ENCODE measurements at regions not wholly inside any gene's neighbourhood (a gene's known extent, or its start where the extent isn't known, plus 50 kb on each side); places are given as distances from the start of the nearest gene placed in this dataset.

DNA sequence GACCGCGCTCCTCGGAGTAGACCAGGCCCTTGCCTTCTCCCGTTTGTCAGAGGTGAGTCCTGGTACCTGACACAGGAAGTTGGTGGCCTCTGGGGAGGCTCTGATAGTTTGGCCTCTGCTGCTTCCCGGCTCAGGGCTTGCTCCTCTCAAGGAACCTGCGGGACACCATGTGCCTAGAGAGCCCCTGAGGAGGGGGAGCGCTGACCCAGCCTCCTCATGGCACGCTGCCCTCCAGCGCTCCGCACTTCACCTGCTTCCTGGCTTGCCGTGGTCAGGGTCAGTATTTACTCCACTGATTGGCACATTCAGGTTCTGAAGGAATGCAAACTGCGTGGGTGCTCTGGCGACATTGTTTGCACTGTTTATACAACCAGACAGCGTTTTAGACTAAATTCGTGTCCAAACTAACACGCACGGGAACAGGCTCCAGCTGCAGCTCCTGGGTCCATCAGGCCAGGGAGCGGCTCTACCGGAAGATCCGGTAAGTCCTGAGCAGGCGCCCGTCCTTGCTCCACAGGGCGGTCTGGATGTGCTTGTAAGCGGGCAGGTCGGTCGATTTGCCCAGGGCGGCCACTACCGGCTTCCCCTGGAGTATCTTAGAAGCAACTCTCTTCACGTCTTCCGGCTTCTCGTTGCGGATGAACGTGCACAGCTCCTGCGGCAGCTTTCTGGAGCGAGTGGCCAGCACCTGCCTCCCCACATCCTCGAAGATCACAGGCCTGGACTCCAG, 121.6 kb upstream of the GRID2 start:
- no peaks in the 10 kb centered on the region for H3K27me3 ChIP-seq (ENCODE audit: control insufficient read depth, insufficient read depth)
- H3K4me3 ChIP-seq (ENCODE audit: low read length) = no peak overlapping the region
- peak in 1 of 2 donors; percentile 11 for ATAC-seq
- 94% methylated on average over 36 of the region's 36 CpGs for WGBS
- no peak overlapping the region for H3K27ac ChIP-seq (ENCODE audit: low read length)
- intact Hi-C loops (cut with DNase I) = no loop called here
- H3K9me3 ChIP-seq (ENCODE audit: control insufficient read depth, low read length) = no peaks in the 10 kb centered on the region
- DNase-seq = no peak
- H3K4me1 ChIP-seq (ENCODE audit: control insufficient read depth, insufficient read depth, low read length) = no peaks in the 10 kb centered on the region

DNA sequence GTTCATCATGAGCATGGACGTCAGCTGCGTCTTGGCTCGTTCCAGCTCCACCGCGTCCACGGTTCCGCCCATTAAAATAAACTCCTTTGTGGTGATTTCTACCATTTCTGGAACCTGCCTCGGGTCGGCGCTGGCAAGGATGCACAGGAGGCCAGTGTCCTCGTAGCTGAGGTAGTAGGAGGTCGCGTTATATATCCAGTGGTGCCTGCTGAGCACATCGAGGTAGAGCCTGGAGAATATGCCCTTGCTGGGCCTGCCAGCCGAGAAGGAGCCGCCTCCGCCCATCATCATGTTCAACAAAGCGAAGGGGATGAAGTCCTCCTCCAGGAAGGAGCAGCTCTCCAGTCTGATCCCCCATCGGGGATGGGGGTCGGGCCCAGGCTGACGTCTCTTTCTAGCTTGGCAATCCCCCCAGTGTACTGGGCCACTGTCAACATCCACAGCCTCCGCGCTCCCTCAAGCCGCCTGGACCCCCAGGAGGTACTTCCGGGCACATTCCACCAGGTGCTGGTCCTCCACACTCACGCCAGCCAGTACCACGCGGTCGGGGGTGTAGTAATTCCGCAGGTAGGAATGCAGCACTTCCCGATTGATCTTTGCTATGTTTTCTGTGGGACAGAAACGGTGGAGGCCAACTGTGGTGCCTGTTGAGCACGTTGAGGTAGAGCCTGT, 120.9 kb upstream of the GRID2 start:
- peak in 1 of 2 donors; percentile 14 for ATAC-seq
- peak in 1 of 3 donors; percentile 38 for DNase-seq
- WGBS = 93% methylated on average over 33 of the region's 33 CpGs

DNA sequence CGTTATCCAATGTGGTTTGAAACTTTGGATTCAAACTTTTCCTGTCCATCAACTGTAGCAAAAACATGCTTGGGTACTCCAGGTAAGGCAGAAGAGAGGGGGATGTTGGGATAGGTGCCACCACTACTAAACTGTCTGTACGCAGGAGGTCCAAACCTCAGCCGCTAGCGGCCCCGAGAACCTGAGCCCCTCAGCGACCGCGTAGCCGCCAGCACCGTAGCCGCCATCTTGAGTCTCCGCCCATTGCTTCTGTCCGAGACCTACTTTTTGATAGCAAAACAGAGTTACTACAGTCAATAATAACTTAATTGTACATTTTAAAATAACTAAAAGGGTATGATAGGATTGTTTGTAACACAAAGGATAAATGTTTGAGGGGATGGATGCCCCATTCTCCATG, 119.9 kb upstream of the GRID2 start:
- no peaks in the 10 kb centered on the region for H3K27me3 ChIP-seq (ENCODE audit: control insufficient read depth, insufficient read depth)
- intact Hi-C loops (cut with DNase I) = no loop called here
- no peaks in the 10 kb centered on the region for H3K9me3 ChIP-seq (ENCODE audit: control insufficient read depth, low read length)
- no peak for ATAC-seq
- H3K4me1 ChIP-seq (ENCODE audit: control insufficient read depth, insufficient read depth, low read length) = no peaks in the 10 kb centered on the region
- DNase-seq = no peak
- 96% methylated on average over 13 of the region's 13 CpGs for WGBS
- no peak overlapping the region for H3K27ac ChIP-seq (ENCODE audit: low read length)
- H3K4me3 ChIP-seq (ENCODE audit: low read length) = no peak overlapping the region

More for the DNA sequence above, 120.9 kb upstream of the GRID2 start:
- H3K9me3 ChIP-seq (ENCODE audit: control insufficient read depth, low read length) = no peaks in the 10 kb centered on the region
- intact Hi-C loops (cut with DNase I) = no loop called here
- H3K4me1 ChIP-seq (ENCODE audit: control insufficient read depth, insufficient read depth, low read length) = no peaks in the 10 kb centered on the region
- H3K4me3 ChIP-seq (ENCODE audit: low read length) = no peak overlapping the region
- H3K27me3 ChIP-seq (ENCODE audit: control insufficient read depth, insufficient read depth) = no peaks in the 10 kb centered on the region
- no peak overlapping the region for H3K27ac ChIP-seq (ENCODE audit: low read length)

DNA sequence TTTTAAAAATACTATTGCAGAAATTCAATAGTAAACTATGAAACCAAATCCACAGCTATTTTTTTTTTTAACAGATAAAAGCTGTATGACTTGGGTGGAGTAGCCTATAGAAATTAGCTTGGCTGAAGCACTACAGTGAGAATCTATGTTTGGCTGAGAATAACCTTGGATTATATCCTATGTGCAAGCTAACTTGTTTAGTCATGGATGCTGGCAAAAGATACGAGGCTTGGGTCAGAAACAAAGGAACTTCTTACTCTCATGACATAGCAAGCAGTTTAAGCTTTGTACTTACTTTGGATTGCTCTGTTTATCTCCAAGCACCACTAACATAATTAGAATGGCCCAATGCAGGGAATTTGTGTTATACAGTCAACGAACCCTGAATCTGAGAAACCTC, 119.2 kb upstream of the GRID2 start:
- intact Hi-C loops (cut with DNase I) = no loop called here
- no peak overlapping the region for H3K27ac ChIP-seq (ENCODE audit: low read length)
- no peak overlapping the region for H3K4me3 ChIP-seq (ENCODE audit: low read length)
- WGBS = 66% methylated on average over 2 of the region's 2 CpGs
- ATAC-seq = no peak
- no peak for DNase-seq
- no peaks in the 10 kb centered on the region for H3K9me3 ChIP-seq (ENCODE audit: control insufficient read depth, low read length)
- no peaks in the 10 kb centered on the region for H3K27me3 ChIP-seq (ENCODE audit: control insufficient read depth, insufficient read depth)
- H3K4me1 ChIP-seq (ENCODE audit: control insufficient read depth, insufficient read depth, low read length) = no peaks in the 10 kb centered on the region

DNA sequence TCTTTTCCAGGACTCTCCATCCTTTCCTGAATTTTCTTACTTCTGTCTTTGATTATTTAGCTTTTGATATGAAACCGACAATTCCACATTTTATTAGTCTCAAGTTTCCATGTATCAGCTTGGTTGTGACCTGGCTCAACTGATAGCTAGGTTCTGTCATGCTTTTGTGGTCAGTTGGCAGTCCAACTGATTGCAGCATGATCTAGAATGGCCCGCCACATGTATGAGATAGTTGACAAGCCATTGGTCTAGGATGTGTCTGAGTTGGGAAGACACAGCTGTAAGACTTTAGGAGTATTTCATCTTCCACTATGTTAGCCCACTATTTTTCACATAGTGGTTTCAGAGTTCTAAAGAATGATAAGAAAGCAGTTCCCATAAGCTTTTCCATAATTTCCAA, 117.5 kb upstream of the GRID2 start:
- ATAC-seq (no peak), DNase-seq (no peak)
- H3K4me3 ChIP-seq (ENCODE audit: low read length) = no peak overlapping the region
- intact Hi-C loops (cut with DNase I) = no loop called here
- no peaks in the 10 kb centered on the region for H3K9me3 ChIP-seq (ENCODE audit: control insufficient read depth, low read length)
- H3K27ac ChIP-seq (ENCODE audit: low read length) = no peak overlapping the region
- WGBS = 89% methylated on average over 2 of the region's 2 CpGs
- no peaks in the 10 kb centered on the region for H3K27me3 ChIP-seq (ENCODE audit: control insufficient read depth, insufficient read depth)
- H3K4me1 ChIP-seq (ENCODE audit: control insufficient read depth, insufficient read depth, low read length) = no peaks in the 10 kb centered on the region

DNA sequence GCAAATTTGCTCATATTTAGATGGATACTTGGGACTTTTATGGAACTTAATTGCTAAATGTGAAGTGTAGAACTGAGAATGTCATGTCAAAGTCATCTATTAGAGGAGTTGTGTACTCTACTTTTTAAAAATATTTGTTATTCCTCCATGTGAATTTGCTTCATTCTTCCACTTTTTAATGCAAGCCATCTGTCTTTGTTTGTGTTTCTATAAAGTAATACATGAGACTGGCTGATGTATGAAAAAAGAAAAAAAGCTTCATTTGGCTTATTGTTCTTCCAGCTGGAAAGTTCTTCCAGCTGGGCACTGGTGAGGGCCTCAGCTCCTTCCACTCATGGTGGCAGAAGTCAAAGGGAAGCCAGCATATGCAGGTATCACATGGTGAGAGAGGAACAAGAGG, 114.6 kb upstream of the GRID2 start:
- no peak for ATAC-seq
- Histone ChIP-seq H3K9me3 (ENCODE audit: control insufficient read depth, low read length) (no peaks in the 10 kb centered on the region), H3K4me3 (ENCODE audit: low read length) (no peak overlapping the region), H3K4me1 (ENCODE audit: control insufficient read depth, insufficient read depth, low read length) (no peaks in the 10 kb centered on the region), H3K27me3 (ENCODE audit: control insufficient read depth, insufficient read depth) (no peaks in the 10 kb centered on the region), H3K27ac (ENCODE audit: low read length) (no peak overlapping the region)
- intact Hi-C loops (cut with DNase I) = no loop called here
- DNase-seq = no peak

DNA sequence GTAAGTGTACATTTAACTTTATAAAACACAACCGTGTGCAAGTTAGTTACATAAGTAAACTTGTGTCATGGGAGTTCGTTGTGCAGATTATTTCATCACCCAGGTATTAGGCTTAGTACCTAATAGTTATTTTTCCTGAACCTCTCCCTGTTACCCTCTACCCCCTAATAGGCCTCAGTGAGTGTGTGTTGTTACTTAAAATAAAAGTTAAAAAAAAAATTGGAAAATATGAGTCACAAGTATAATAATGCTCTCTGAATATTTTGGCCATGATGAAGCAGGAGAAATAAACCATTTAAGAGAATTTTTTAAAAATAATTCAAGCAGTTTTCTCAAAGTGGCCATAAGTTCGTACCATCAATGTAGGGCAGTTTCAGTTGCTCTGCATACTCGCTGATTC, 105.1 kb upstream of the GRID2 start:
- Histone ChIP-seq H3K4me1 (ENCODE audit: control insufficient read depth, insufficient read depth, low read length) (no peaks in the 10 kb centered on the region), H3K27me3 (ENCODE audit: control insufficient read depth, insufficient read depth) (no peaks in the 10 kb centered on the region), H3K9me3 (ENCODE audit: control insufficient read depth, low read length) (no peaks in the 10 kb centered on the region), H3K27ac (ENCODE audit: low read length) (no peak overlapping the region), H3K4me3 (ENCODE audit: low read length) (no peak overlapping the region)
- DNase-seq (no peak), ATAC-seq (no peak)
- 90% methylated on average over 4 of the region's 4 CpGs for WGBS
- intact Hi-C loops (cut with DNase I) = no loop called here

DNA sequence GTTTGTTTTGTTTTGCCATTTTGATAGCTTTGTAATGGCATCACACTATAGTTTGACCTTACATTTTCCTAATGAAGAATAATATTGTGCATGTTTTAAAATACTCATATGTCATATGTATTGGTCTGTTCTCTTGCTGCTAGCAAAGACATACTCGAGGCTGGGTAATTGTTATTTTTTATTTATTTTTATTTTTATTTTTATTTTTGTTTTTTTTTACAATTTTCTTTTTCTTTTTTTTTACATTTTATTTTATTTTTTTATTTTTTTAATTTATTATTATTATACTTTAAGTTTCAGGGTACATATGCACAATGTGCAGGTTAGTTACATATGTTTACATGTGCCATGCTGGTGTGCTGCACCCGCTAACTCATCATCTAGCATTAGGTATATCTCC, 104.6 kb upstream of the GRID2 start:
- Histone ChIP-seq H3K27me3 (ENCODE audit: control insufficient read depth, insufficient read depth) (no peaks in the 10 kb centered on the region), H3K27ac (ENCODE audit: low read length) (no peak overlapping the region), H3K4me3 (ENCODE audit: low read length) (no peak overlapping the region), H3K4me1 (ENCODE audit: control insufficient read depth, insufficient read depth, low read length) (no peaks in the 10 kb centered on the region), H3K9me3 (ENCODE audit: control insufficient read depth, low read length) (no peaks in the 10 kb centered on the region)
- no peak for DNase-seq
- no peak for ATAC-seq
- intact Hi-C loops (cut with DNase I) = no loop called here
- 93% methylated on average over 2 of the region's 2 CpGs for WGBS

DNA sequence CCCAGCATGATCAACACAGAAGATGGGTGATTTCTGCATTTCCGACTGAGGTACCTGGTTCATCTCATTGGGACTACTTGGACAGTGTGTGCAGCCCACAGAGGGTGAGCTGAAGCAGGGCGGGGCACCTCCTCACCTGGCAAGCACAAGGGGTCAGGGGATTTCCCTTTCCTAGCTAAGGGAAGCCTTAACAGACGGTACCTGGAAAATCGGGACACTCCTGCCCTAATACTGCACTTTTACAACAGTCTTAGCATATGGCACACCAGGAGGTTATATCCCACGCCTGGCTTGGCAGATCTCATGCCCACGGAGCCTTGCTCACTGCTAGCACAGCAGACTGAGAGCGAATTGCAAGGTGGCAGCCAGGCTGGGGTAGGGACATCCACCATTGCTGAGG, 92.9 kb upstream of the GRID2 start:
- H3K27me3 ChIP-seq (ENCODE audit: control insufficient read depth, insufficient read depth) = no peaks in the 10 kb centered on the region
- H3K9me3 ChIP-seq (ENCODE audit: control insufficient read depth, low read length) = no peaks in the 10 kb centered on the region
- H3K4me1 ChIP-seq (ENCODE audit: control insufficient read depth, insufficient read depth, low read length) = no peaks in the 10 kb centered on the region
- no peak for ATAC-seq
- H3K4me3 ChIP-seq (ENCODE audit: low read length) = no peak overlapping the region
- intact Hi-C loops (cut with DNase I) = no loop called here
- H3K27ac ChIP-seq (ENCODE audit: low read length) = no peak overlapping the region
- 85% methylated on average over 7 of the region's 7 CpGs for WGBS
- DNase-seq = no peak

DNA sequence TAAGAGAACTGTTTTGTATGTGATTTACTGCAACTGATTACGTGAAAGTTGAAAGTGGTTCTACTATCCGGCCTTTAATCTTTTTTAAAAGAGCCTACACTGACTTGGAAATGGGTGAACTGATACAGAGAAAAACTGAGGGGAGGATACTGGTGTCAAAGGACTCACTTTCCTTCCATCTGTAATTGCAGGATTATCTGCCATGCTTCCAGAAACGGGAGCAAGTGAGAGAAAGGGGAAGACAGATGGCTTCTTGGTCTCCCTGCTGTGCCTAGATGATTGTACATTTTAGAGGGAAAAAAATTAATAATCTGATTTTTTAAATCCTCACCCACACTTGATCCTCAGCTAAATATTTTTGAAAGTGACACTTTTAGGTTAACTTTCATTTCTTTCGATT, 88.3 kb upstream of the GRID2 start:
- ATAC-seq (no peak), DNase-seq (no peak)
- 88% methylated on average over 4 of the region's 4 CpGs for WGBS
- H3K4me1 ChIP-seq (ENCODE audit: control insufficient read depth, insufficient read depth, low read length) = no peaks in the 10 kb centered on the region
- no peak overlapping the region for H3K27ac ChIP-seq (ENCODE audit: low read length)
- no peaks in the 10 kb centered on the region for H3K9me3 ChIP-seq (ENCODE audit: control insufficient read depth, low read length)
- intact Hi-C loops (cut with DNase I) = no loop called here
- no peaks in the 10 kb centered on the region for H3K27me3 ChIP-seq (ENCODE audit: control insufficient read depth, insufficient read depth)
- H3K4me3 ChIP-seq (ENCODE audit: low read length) = no peak overlapping the region

DNA sequence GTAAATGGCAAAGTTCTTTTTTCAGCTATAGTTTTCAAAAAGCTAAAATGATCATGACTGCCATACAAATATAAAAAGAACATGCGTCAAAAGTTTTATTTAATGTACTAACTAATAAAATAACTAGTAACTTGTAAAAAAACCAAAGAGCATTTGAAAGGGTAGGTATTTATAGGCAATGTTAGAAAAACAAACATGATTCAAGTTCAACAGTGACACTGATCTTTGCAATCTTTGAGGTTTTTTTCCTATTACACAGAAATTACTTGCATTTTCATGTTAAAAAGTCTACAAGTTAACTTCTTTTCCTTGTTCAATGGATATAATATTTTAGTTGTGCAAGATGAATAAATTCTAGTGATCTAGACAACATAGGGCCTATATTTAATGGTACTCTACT, 72.3 kb upstream of the GRID2 start:
- no peak overlapping the region for H3K4me3 ChIP-seq (ENCODE audit: low read length)
- no peak for DNase-seq
- intact Hi-C loops (cut with DNase I) = no loop called here
- no peaks in the 10 kb centered on the region for H3K9me3 ChIP-seq (ENCODE audit: control insufficient read depth, low read length)
- no peak overlapping the region for H3K27ac ChIP-seq (ENCODE audit: low read length)
- ATAC-seq = no peak
- no peaks in the 10 kb centered on the region for H3K4me1 ChIP-seq (ENCODE audit: control insufficient read depth, insufficient read depth, low read length)
- no peaks in the 10 kb centered on the region for H3K27me3 ChIP-seq (ENCODE audit: control insufficient read depth, insufficient read depth)
- WGBS = 93% methylated on average over 1 of the region's 1 CpG

DNA sequence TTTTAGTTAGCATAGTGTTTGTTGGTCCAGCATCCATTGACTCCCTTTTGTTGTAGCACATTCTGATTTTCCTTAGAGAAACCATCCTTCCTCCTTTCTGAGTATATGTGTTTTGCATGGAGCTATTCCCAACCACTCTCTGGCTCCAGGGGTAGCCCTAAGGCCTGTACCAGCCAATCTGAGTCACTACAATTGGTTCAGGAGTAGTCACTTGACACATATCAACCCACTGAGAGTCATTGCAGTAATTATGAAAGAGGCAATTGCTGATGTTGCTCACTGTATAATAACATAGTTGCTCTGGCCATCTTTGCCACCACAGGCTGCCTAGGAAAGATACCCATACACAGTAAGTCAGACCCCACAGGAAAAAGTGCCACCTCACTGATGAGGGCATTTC, 71.2 kb upstream of the GRID2 start:
- Histone ChIP-seq H3K27ac (ENCODE audit: low read length) (no peak overlapping the region), H3K9me3 (ENCODE audit: control insufficient read depth, low read length) (no peaks in the 10 kb centered on the region), H3K4me3 (ENCODE audit: low read length) (no peak overlapping the region), H3K27me3 (ENCODE audit: control insufficient read depth, insufficient read depth) (no peaks in the 10 kb centered on the region), H3K4me1 (ENCODE audit: control insufficient read depth, insufficient read depth, low read length) (no peaks in the 10 kb centered on the region)
- ATAC-seq = no peak
- intact Hi-C loops (cut with DNase I) = no loop called here
- DNase-seq = no peak

Data from right cardiac atrium (tissue), 5 donors.